ENCODE measurements at regions not wholly inside any gene's neighbourhood (a gene's known extent, or its start where the extent isn't known, plus 50 kb on each side); places are given as distances from the start of the nearest gene placed in this dataset.

DNA sequence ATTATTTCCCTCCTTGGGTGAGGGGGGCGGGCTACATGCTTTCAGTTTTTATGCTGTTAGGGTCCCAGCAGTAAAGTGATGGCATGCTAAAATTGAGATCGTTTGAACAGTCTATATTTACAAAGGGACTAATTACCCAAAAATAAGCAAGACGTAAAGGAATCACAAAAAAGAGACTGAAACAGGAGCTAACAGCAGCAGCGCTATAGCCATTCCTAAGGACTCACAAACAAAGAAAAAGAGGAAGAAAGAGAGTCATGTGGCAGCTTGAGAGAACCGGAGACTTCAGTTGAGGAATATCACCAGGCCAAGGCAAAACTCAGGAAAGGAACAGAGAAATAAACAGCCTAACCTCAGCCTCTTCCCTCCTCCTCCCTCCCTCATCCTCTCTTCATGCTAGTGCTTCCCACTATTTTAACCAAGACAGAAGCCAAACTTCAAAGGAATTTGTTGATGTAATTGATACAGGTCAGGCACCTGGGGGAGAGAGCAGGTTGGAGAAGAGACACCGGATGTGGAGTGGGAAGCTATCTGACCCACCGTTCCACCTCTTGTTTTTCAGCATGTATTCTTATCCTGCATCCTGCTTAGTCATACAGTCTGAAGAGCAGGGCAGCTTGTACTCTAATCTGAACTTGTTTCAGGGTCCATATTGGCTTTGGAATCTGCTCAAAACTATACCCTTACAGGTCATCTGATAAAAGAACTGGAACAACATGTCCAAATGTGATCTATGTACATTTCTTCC, 383.7 kb downstream of the NAF1 start:
- CTCF ChIA-PET: no interaction called here
- H3F3A ChIP-seq (ENCODE audit: low read length, unreplicated experiment): no peaks in the 10 kb centered on the region
- H3K9me3 ChIP-seq (ENCODE audit: low read length): no peaks in the 10 kb centered on the region
- H3K27ac ChIP-seq (ENCODE audit: low read length): no peak overlapping the region
- H3K9me2 ChIP-seq (replicated peaks; ENCODE audit: low read length): no peaks in the 10 kb centered on the region
- no peak overlapping the region for H3K4me2 ChIP-seq (ENCODE audit: low read length)
- no peaks in the 10 kb centered on the region for H3K36me3 ChIP-seq (ENCODE audit: low read depth, low read length)
- no peak overlapping the region for H3K9ac ChIP-seq (ENCODE audit: low read length)
- TF ChIP-seq EZH2 (IDR thresholded peaks at IDR 0.05; ENCODE audit: low read length, unreplicated experiment): no peak
- TF ChIP-seq EZH2phosphoT487 (IDR thresholded peaks at IDR 0.05; ENCODE audit: borderline replicate concordance, low read length): no peak
- TF ChIP-seq, protein P1, sequence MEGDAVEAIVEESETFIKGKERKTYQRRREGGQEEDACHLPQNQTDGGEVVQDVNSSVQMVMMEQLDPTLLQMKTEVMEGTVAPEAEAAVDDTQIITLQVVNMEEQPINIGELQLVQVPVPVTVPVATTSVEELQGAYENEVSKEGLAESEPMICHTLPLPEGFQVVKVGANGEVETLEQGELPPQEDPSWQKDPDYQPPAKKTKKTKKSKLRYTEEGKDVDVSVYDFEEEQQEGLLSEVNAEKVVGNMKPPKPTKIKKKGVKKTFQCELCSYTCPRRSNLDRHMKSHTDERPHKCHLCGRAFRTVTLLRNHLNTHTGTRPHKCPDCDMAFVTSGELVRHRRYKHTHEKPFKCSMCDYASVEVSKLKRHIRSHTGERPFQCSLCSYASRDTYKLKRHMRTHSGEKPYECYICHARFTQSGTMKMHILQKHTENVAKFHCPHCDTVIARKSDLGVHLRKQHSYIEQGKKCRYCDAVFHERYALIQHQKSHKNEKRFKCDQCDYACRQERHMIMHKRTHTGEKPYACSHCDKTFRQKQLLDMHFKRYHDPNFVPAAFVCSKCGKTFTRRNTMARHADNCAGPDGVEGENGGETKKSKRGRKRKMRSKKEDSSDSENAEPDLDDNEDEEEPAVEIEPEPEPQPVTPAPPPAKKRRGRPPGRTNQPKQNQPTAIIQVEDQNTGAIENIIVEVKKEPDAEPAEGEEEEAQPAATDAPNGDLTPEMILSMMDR (conservative IDR thresholded peaks at IDR 0.05; ENCODE audit: low read depth, low read length): no peak
- H4K20me1 ChIP-seq (ENCODE audit: low read length): no peaks in the 10 kb centered on the region
- H3K79me2 ChIP-seq (ENCODE audit: low read length): no peaks in the 10 kb centered on the region
- DNase-seq (no peak), ATAC-seq (no peak)
- intact Hi-C loops (cut with micrococcal nuclease): no loop called here
- H2AFZ ChIP-seq (ENCODE audit: low read length): no peak overlapping the region
- H3K27me3 ChIP-seq (ENCODE audit: low read length): no peaks in the 10 kb centered on the region
- POLR2A ChIA-PET (ENCODE audit: unreplicated experiment): no interaction called here
- H3K4me3 ChIP-seq (ENCODE audit: low read length): no peak overlapping the region
- H3K4me1 ChIP-seq (ENCODE audit: insufficient read depth, low read length): no peaks in the 10 kb centered on the region
- BruUV-seq (replicated peaks): no TSS peak

DNA sequence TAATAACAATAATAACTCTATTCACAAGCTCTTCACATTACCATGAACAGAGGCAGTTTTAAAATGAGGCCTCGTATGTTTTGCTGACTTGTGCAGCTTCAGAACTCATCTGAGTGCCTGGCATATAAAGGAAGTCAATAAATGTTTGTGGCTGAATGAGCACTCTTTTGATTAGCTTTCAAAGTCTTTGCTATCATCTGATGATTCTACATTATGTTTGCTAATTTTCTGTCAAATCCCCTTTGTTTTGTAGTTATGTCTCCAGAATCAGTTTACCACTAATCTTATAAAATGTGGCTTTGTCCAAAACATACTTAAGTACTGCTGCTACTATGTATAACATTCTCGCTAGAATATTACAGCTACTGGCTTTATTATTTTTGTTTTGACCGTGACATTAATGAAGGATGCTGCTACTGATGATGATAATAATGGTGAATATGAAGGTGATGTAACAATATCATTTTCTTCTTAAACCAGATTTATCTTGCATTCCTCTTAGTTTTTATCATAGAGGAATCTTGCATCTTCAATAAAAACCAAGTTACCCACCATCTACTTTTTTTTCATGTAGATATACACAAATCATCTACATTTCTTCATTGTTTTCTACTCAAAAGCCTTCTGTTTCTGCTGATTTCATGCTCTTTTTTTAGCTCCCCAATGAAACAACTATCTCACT, 384.5 kb downstream of the NAF1 start:
- intact Hi-C loops (cut with micrococcal nuclease): no loop called here
- no TSS peak for BruUV-seq (replicated peaks)
- Histone ChIP-seq H3F3A (ENCODE audit: low read length, unreplicated experiment) (no peaks in the 10 kb centered on the region), H3K27ac (ENCODE audit: low read length) (no peak overlapping the region), H3K4me3 (ENCODE audit: low read length) (no peak overlapping the region), H3K4me2 (ENCODE audit: low read length) (no peak overlapping the region), H3K4me1 (ENCODE audit: insufficient read depth, low read length) (no peaks in the 10 kb centered on the region), H3K36me3 (ENCODE audit: low read depth, low read length) (no peaks in the 10 kb centered on the region), H3K9me2 (replicated peaks; ENCODE audit: low read length) (no peaks in the 10 kb centered on the region), H3K79me2 (ENCODE audit: low read length) (no peaks in the 10 kb centered on the region), H2AFZ (ENCODE audit: low read length) (no peak overlapping the region), H3K27me3 (ENCODE audit: low read length) (no peaks in the 10 kb centered on the region), H3K9me3 (ENCODE audit: low read length) (no peaks in the 10 kb centered on the region), H4K20me1 (ENCODE audit: low read length) (no peaks in the 10 kb centered on the region), H3K9ac (ENCODE audit: low read length) (no peak overlapping the region)
- CTCF ChIA-PET: no interaction called here
- POLR2A ChIA-PET (ENCODE audit: unreplicated experiment): no interaction called here
- TF ChIP-seq EZH2phosphoT487 (IDR thresholded peaks at IDR 0.05; ENCODE audit: borderline replicate concordance, low read length): no peak
- TF ChIP-seq EZH2 (IDR thresholded peaks at IDR 0.05; ENCODE audit: low read length, unreplicated experiment): no peak
- TF ChIP-seq, protein P1 (conservative IDR thresholded peaks at IDR 0.05; ENCODE audit: low read depth, low read length): no peak
- DNase-seq: no peak
- no peak for ATAC-seq

All from PC-3 (cell line).